Cardiac muscle cell (in vitro differentiated cells and primary cell): ENCODE measurements at regions not wholly inside any gene's neighbourhood (a gene's known extent, or its start where the extent isn't known, plus 50 kb on each side); places are given as distances from the start of the nearest gene placed in this dataset.

Source experiments
- DNase-seq, 2 donors: peaks; one replicate each; pipeline versions ENCODE4 v3.0.0 to v3.0.0-alpha.2; 2010 to 2017; ENCODE audit warnings: low read depth in 1 of 2, low spot score in 1 of 2
- H3K27ac ChIP-seq: fragments of 200-600 bp; sonication (generic); 2 replicates; pipeline ENCODE4 v1.5.1; 2016
- H3K27me3 ChIP-seq: fragments of 200-600 bp; sonication (generic); 2 replicates; pipeline ENCODE4 v1.6.0; 2016; ENCODE audit warnings: control low read depth
- H3K36me3 ChIP-seq: fragments of 200-600 bp; sonication (generic); 2 replicates; pipeline ENCODE4 v1.5.1; 2016; ENCODE audit warnings: control low read depth
- H3K4me1 ChIP-seq: fragments of 200-600 bp; sonication (generic); 2 replicates; pipeline ENCODE4 v1.8.1; 2017; ENCODE audit warnings: low read depth, mild to moderate bottlenecking, mixed run types
- H3K4me3 ChIP-seq: fragments of 200-600 bp; sonication (generic); 2 replicates; pipeline ENCODE4 v1.5.1; 2016; ENCODE audit warnings: mild to moderate bottlenecking
- H3K9me3 ChIP-seq: fragments of 200-600 bp; sonication (generic); 2 replicates; pipeline ENCODE4 v1.5.1; 2017; ENCODE audit warnings: low read depth, mild to moderate bottlenecking, control low read depth
- CTCF ChIP-seq: IDR thresholded peaks from 2 replicates; pipeline ENCODE4 v1.5.1; 2012; ENCODE audit warnings: low read depth, mild to moderate bottlenecking, low read length

GRCh38 chr15:98203872-98204660 lies 243.6 kb downstream of the ARRDC4 start:
- no peaks in the 10 kb centered on the region for H3K36me3 ChIP-seq
- no peak overlapping the region for H3K27ac ChIP-seq
- DNase-seq: no peak
- H3K4me1 ChIP-seq: no peaks in the 10 kb centered on the region
- TF ChIP-seq CTCF: no peak
- no peaks in the 10 kb centered on the region for H3K9me3 ChIP-seq
- no peak overlapping the region for H3K4me3 ChIP-seq
- no peaks in the 10 kb centered on the region for H3K27me3 ChIP-seq

- H3K4me1 ChIP-seq: no peaks in the 10 kb centered on the region
- no peak for TF ChIP-seq CTCF
- H3K4me3 ChIP-seq: no peak overlapping the region
- H3K27ac ChIP-seq: no peak overlapping the region
- no peaks in the 10 kb centered on the region for H3K36me3 ChIP-seq
- H3K9me3 ChIP-seq: no peaks in the 10 kb centered on the region
- H3K27me3 ChIP-seq: no peaks in the 10 kb centered on the region
- no peak for DNase-seq
These were observed 247.4 kb downstream of the ARRDC4 start for GRCh38 chr15:98207928-98208327.

- no peaks in the 10 kb centered on the region for H3K9me3 ChIP-seq
- H3K4me1 ChIP-seq: no peaks in the 10 kb centered on the region
- no peak for DNase-seq
- no peaks in the 10 kb centered on the region for H3K27me3 ChIP-seq
- H3K27ac ChIP-seq: no peak overlapping the region
- H3K4me3 ChIP-seq: no peak overlapping the region
- no peak for TF ChIP-seq CTCF
- no peaks in the 10 kb centered on the region for H3K36me3 ChIP-seq
These were observed 253.0 kb downstream of the ARRDC4 start for GRCh38 chr15:98213346-98213979.

- H3K4me3 ChIP-seq: no peak overlapping the region
- no peaks in the 10 kb centered on the region for H3K27me3 ChIP-seq
- H3K4me1 ChIP-seq: no peaks in the 10 kb centered on the region
- H3K36me3 ChIP-seq: no peaks in the 10 kb centered on the region
- no peak for TF ChIP-seq CTCF
- no peak for DNase-seq
- no peak overlapping the region for H3K27ac ChIP-seq
- H3K9me3 ChIP-seq: no peaks in the 10 kb centered on the region
These were observed 255.7 kb downstream of the ARRDC4 start for GRCh38 chr15:98216166-98216565.

GRCh38 chr15:98217356-98217755 lies 256.9 kb downstream of the ARRDC4 start:
- no peak for DNase-seq
- no peaks in the 10 kb centered on the region for H3K27me3 ChIP-seq
- H3K4me1 ChIP-seq: no peaks in the 10 kb centered on the region
- no peaks in the 10 kb centered on the region for H3K9me3 ChIP-seq
- H3K27ac ChIP-seq: no peak overlapping the region
- TF ChIP-seq CTCF: no peak
- H3K36me3 ChIP-seq: no peaks in the 10 kb centered on the region
- no peak overlapping the region for H3K4me3 ChIP-seq
